ENCODE measurements at regions not wholly inside any gene's neighbourhood (a gene's known extent, or its start where the extent isn't known, plus 50 kb on each side); places are given as distances from the start of the nearest gene placed in this dataset.

DNA sequence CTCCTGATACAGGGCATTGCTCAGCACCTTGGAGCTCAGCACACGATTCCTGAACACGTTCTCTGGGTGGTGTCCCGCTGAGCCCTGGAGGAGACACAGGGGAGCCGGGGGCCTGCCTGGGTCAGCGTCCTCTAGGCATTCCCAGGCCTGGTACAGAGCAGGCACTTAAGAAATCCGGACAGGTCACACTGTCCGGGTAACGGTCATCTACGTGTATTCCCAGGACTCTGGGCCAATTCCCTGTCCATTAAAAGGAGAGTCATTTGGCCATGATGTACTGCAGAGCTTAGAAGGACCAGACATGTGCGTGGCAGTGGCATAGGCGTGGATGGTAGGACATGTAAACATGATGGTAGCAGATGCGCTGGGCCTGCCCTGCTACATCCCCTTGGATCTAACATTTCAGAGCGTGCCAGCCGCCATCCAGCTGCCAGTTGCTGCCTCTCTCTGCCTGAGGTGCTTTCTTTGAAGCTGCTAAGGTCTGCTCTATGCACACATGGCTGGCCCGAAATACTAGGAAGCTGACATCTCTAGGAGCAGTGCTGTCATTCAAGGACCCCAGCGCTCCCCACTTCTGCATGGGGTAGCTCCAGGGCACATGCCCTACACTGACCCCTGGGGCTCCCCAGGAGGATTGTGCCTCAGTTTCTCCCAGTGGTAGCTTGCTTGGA is 273.1 kb upstream of the RTL1 start:
- Mint-ChIP-seq H3K27ac (peak overlapping the region in 2 of 3 experiments; percentile 97 to 99), H3K4me1 (peaks cover 38% of the 10 kb centered on the region), H3K36me3 (ENCODE audit: low read depth) (peaks cover 4% of the 10 kb centered on the region), H3K4me3 (no peak overlapping the region), H3K9me3 (peaks cover 24% of the 10 kb centered on the region), H3K27me3 (ENCODE audit: low read depth) (peaks cover 8% of the 10 kb centered on the region)
- TF ChIP-seq, protein P1, sequence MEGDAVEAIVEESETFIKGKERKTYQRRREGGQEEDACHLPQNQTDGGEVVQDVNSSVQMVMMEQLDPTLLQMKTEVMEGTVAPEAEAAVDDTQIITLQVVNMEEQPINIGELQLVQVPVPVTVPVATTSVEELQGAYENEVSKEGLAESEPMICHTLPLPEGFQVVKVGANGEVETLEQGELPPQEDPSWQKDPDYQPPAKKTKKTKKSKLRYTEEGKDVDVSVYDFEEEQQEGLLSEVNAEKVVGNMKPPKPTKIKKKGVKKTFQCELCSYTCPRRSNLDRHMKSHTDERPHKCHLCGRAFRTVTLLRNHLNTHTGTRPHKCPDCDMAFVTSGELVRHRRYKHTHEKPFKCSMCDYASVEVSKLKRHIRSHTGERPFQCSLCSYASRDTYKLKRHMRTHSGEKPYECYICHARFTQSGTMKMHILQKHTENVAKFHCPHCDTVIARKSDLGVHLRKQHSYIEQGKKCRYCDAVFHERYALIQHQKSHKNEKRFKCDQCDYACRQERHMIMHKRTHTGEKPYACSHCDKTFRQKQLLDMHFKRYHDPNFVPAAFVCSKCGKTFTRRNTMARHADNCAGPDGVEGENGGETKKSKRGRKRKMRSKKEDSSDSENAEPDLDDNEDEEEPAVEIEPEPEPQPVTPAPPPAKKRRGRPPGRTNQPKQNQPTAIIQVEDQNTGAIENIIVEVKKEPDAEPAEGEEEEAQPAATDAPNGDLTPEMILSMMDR (IDR thresholded peaks at IDR 0.05; ENCODE audit: unreplicated experiment in 3 of 3), result no peak

DNA sequence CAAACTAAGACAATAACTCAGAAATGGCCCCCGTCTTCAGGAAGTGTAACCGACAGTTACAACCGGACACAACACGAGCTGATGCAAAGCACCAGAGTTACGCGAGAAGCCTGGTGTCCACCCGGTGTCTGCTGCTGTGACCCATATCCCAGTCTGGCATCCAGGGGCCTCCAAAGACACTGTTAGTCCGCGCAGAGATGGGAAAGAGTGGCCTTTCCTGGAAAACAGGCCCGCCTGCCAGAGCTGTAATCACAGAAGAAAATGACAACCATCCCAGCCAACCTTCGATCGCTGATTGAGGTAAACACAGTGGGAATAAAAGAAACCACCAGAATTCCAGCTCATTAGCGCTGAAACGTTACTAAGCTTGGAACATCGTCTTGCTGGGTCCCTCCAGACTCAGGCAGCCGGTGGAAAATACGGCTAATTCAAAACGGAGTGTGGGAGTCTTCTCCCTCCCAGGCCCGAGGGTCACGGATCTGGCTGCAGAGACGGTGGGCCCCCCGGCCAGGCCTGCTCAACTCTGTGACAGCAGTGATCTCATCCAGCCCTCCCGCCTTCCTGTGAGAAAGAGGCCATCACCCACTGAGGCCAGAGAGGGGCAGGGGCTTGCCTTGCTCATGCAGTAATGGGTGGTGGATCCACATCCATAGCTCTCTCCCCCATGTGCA is 273.9 kb upstream of the RTL1 start:
- H3K27ac Mint-ChIP-seq, result peak overlapping the region; percentile 93 to 99 (median 97)
- H3K27me3 Mint-ChIP-seq (ENCODE audit: low read depth), result peaks cover 8% of the 10 kb centered on the region
- peaks cover 4% of the 10 kb centered on the region for H3K36me3 Mint-ChIP-seq (ENCODE audit: low read depth)
- TF ChIP-seq, protein P1 (IDR thresholded peaks at IDR 0.05; ENCODE audit: unreplicated experiment in 3 of 3), result no peak
- H3K4me1 Mint-ChIP-seq, result peaks cover 38% of the 10 kb centered on the region
- H3K9me3 Mint-ChIP-seq, result peaks cover 21% of the 10 kb centered on the region
- no peak overlapping the region for H3K4me3 Mint-ChIP-seq

DNA sequence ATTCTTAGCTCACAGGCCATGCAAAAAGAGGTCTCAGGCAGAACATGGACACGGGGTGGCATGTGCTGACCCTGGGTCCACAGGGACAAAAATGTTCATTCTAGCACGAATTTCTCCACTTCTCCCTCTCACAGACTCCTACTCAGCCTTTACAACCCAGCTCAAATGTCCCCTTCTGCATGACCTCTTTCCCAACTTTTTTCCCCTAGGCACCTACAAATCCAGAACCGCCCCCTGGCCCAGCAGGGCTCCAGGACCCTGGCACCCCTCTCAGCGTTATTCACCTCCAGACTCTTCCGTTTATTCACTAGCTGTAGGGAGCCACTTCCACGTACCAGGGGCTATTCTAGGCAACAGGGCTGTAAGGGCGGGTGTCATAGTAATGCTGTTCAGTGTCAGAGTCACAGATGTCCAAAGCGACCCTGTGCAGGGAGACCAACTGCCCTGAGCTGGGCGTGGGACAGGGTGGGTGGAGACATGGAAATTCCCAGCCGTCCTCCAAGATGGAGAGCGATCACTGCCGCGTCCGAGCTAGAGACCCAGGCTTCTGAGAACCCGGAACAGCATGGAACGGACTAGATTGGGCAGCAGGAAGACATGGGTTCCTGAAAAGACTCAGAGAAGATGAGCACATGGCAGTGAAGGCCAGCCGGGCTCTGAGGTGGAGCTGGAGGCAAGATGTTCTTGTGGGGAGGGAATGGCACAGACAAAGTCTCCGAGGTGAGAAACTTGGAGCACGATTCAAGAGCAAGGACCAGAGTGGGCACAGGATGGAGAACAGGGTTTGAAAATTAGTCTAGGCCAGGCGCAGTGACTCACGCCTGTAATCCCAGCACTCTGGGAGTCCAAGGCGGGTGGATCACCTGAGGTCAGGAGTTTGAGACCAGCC is 274.9 kb upstream of the RTL1 start:
- Mint-ChIP-seq H3K4me1 (peaks cover 38% of the 10 kb centered on the region), H3K27me3 (ENCODE audit: low read depth) (peaks cover 7% of the 10 kb centered on the region), H3K36me3 (ENCODE audit: low read depth) (peaks cover 4% of the 10 kb centered on the region), H3K27ac (peak overlapping the region; percentile 93 to 99 (median 97)), H3K4me3 (peak overlapping the region in 2 of 3 experiments; percentile 5 to 31), H3K9me3 (peaks cover 15% of the 10 kb centered on the region)
- TF ChIP-seq, protein P1 (IDR thresholded peaks at IDR 0.05; ENCODE audit: unreplicated experiment in 3 of 3), result no peak

DNA sequence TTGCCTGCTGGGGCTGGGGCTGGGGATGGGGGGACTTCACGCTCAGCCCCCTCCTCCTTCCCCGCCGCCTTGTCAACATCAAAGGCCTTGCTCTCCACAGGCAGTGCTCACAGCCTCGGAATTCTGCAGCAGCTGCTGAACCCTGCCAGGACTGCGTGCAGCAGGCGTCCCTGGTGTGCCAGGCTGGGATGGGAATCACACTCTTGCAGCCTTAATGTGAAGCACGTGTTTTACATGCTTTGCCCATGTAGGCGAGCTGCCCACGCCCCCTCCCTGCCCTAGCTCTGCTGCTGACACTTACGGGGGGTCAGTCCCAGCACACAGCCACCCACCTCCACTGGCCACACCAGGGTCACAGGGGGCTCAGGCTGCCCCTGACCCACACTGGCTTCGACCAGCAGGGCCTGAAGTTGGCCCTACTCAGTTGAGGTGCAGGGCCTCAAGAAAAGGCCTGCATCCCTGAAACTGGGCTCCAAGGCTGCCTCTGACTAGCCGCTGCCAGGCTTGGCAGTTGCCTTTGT is 276.2 kb upstream of the RTL1 start:
- no peak overlapping the region for H3K4me3 Mint-ChIP-seq
- peaks cover 4% of the 10 kb centered on the region for H3K36me3 Mint-ChIP-seq (ENCODE audit: low read depth)
- peaks cover 44% of the 10 kb centered on the region for H3K4me1 Mint-ChIP-seq
- H3K27ac Mint-ChIP-seq, result peak overlapping the region in 1 of 3 experiments; percentile 63
- H3K27me3 Mint-ChIP-seq (ENCODE audit: low read depth), result peaks cover 5% of the 10 kb centered on the region
- TF ChIP-seq, protein P1 (IDR thresholded peaks at IDR 0.05; ENCODE audit: unreplicated experiment in 3 of 3), result no peak
- peaks cover 13% of the 10 kb centered on the region for H3K9me3 Mint-ChIP-seq

DNA sequence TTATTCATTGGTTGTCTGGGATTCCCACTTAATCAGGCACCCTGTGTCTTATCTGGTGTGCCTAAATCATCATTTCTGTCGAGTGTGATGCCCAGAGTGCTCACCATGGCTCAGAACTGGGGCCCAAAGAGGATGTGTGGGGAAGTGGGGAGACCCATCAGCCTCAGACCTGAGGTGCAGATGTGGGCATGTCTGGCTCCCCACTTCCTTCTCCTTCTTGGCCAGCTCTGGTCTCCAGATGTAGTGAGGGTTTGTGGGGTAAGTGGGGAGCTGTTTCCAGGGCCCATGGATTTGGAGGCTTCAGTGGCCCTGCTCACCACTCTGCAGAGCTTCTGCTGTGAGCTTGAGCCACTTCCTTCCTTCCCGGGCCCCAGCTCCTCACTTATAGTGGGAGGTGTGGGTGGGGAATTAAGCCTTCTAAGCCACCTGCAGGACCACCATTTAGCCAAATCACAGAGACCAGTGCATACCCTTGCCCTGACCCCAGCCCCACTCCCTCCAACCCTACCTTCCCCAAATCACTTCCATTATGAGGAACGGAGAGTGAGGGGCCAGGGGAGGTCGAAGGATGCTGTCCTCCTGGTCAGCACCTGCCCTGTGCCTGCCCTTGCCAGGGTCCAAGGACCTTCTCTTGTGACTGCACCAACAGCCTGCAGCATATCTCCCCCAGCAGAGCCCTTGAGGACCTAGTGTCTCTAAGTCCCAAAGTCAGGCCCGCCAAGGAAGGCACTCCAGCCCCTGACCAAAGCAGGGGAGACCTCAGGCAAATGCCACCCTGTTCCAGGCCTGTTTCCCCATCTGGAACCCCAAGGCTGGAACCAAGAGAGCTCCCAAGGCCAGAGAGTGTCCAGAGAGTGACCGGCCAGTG is 278.2 kb upstream of the RTL1 start:
- TF ChIP-seq, protein P1 (IDR thresholded peaks at IDR 0.05; ENCODE audit: unreplicated experiment in 3 of 3), result no peak
- Mint-ChIP-seq H3K27me3 (ENCODE audit: low read depth) (peaks cover 13% of the 10 kb centered on the region), H3K27ac (peak overlapping the region in 1 of 3 experiments; percentile 63), H3K4me1 (peaks cover 45% of the 10 kb centered on the region), H3K4me3 (no peak overlapping the region), H3K36me3 (ENCODE audit: low read depth) (peaks cover 4% of the 10 kb centered on the region), H3K9me3 (peaks cover 13% of the 10 kb centered on the region)

All from nephron (organoid).